H9 (cell line): ENCODE measurements at regions not wholly inside any gene's neighbourhood (a gene's known extent, or its start where the extent isn't known, plus 50 kb on each side); places are given as distances from the start of the nearest gene placed in this dataset.

ENCODE experiments used
- DNase-seq: peaks from one replicate; pipeline ENCODE4 v3.0.0-alpha.2; 2017
- H2AFZ ChIP-seq: one replicate; pipeline ENCODE4 v1.6.1; 2013; ENCODE audit warnings: mild to moderate bottlenecking, low read length, control low read depth, moderate library complexity
- H2AK5ac ChIP-seq: 2 replicates; pipeline ENCODE4 v1.6.1; 2013; ENCODE audit warnings: low read length, control low read depth, mixed read lengths; ENCODE audit not compliant: insufficient read length
- H2BK120ac ChIP-seq: one replicate; pipeline ENCODE4 v1.6.1; 2013; ENCODE audit warnings: low read depth, mild to moderate bottlenecking, low read length, control low read depth, inconsistent platforms; ENCODE audit not compliant: poor library complexity, severe bottlenecking
- H2BK12ac ChIP-seq: 2 replicates; pipeline ENCODE4 v1.6.1; 2013; ENCODE audit warnings: low read length, control low read depth, mixed read lengths, low read depth; ENCODE audit not compliant: insufficient read length
- H2BK15ac ChIP-seq: 2 replicates; pipeline ENCODE4 v1.6.1; 2013; ENCODE audit warnings: low read depth, low read length, control low read depth
- H2BK20ac ChIP-seq: one replicate; pipeline ENCODE4 v1.6.1; 2013; ENCODE audit warnings: low read depth, mild to moderate bottlenecking, low read length, control low read depth, inconsistent platforms; ENCODE audit not compliant: poor library complexity, severe bottlenecking
- H2BK5ac ChIP-seq: 2 replicates; pipeline ENCODE4 v1.6.1; 2013; ENCODE audit warnings: low read length, control low read depth, mixed read lengths; ENCODE audit not compliant: insufficient read length
- H3K14ac ChIP-seq: 2 replicates; pipeline ENCODE4 v1.6.1; 2013; ENCODE audit warnings: low read length, control low read depth; ENCODE audit not compliant: insufficient read depth
- H3K18ac ChIP-seq: 2 replicates; pipeline ENCODE4 v1.6.1; 2013; ENCODE audit warnings: low read depth, mild to moderate bottlenecking, mixed read lengths, low read length, control low read depth; ENCODE audit not compliant: insufficient read length
- H3K23ac ChIP-seq: 2 replicates; pipeline ENCODE4 v1.6.1; 2013; ENCODE audit warnings: low read length, control low read depth, mixed read lengths, low read depth; ENCODE audit not compliant: insufficient read length
- H3K23me2 ChIP-seq: 2 replicates; pipeline ENCODE4 v1.6.1; 2013; ENCODE audit warnings: low read depth, mild to moderate bottlenecking, mixed read lengths, low read length, control low read depth; ENCODE audit not compliant: insufficient read length, poor library complexity, severe bottlenecking
- H3K27ac ChIP-seq: 2 replicates; pipeline ENCODE4 v1.5.1; 2013; ENCODE audit warnings: low read length, control low read depth, mixed read lengths, low read depth; ENCODE audit not compliant: insufficient read length
- H3K27me3 ChIP-seq: 2 replicates; pipeline ENCODE4 v1.6.1; 2013; ENCODE audit warnings: low read length, control low read depth, inconsistent platforms; ENCODE audit not compliant: insufficient read depth
- H3K4ac ChIP-seq: 2 replicates; pipeline ENCODE4 v1.6.1; 2013; ENCODE audit warnings: low read depth, mild to moderate bottlenecking, control low read depth, inconsistent platforms, low read length, moderate library complexity
- H3K4me1 ChIP-seq: 2 replicates; pipeline ENCODE4 v1.6.1; 2013; ENCODE audit warnings: low read length, control low read depth, inconsistent platforms; ENCODE audit not compliant: insufficient read depth
- H3K4me2 ChIP-seq: 2 replicates; pipeline ENCODE4 v1.6.1; 2013; ENCODE audit warnings: low read length, control low read depth, mixed read lengths; ENCODE audit not compliant: insufficient read length, insufficient read depth
- H3K56ac ChIP-seq: 2 replicates; pipeline ENCODE4 v1.6.1; 2013; ENCODE audit warnings: low read depth, mild to moderate bottlenecking, mixed read lengths, low read length, control low read depth; ENCODE audit not compliant: insufficient read length
- H3K79me1 ChIP-seq: 2 replicates; pipeline ENCODE4 v1.6.1; 2013; ENCODE audit warnings: low read depth, mild to moderate bottlenecking, moderate library complexity, low read length, control low read depth, inconsistent platforms; ENCODE audit not compliant: insufficient read depth, poor library complexity, severe bottlenecking
- H3K79me2 ChIP-seq: 2 replicates; pipeline ENCODE4 v1.6.1; 2013; ENCODE audit warnings: low read length, control low read depth, inconsistent platforms; ENCODE audit not compliant: insufficient read depth
- H3K9ac ChIP-seq: 2 replicates; pipeline ENCODE4 v1.6.1; 2013; ENCODE audit warnings: low read length, control low read depth, mixed read lengths; ENCODE audit not compliant: insufficient read length; ENCODE audit errors: extremely low read depth
- H3K9me3 ChIP-seq: one replicate; pipeline ENCODE4 v1.6.1; 2013; ENCODE audit warnings: low read depth, low read length, inconsistent platforms; ENCODE audit not compliant: control insufficient read depth
- H3T11ph ChIP-seq: one replicate; pipeline ENCODE4 v1.6.1; 2013; ENCODE audit warnings: mild to moderate bottlenecking, low read length, control low read depth, inconsistent platforms
- H4K20me1 ChIP-seq: one replicate; pipeline ENCODE4 v1.6.1; 2013; ENCODE audit not compliant: control insufficient read depth, insufficient read length, insufficient read depth
- H4K5ac ChIP-seq: 2 replicates; pipeline ENCODE4 v1.6.1; 2013; ENCODE audit warnings: low read depth, mild to moderate bottlenecking, mixed read lengths, low read length, control low read depth; ENCODE audit not compliant: insufficient read length
- H4K8ac ChIP-seq: replicated peaks from 2 replicates; pipeline ENCODE4 v1.6.1; 2013; ENCODE audit warnings: low read length, control low read depth, mixed read lengths, low read depth; ENCODE audit not compliant: insufficient read length
- H4K91ac ChIP-seq: 2 replicates; pipeline ENCODE4 v1.6.1; 2013; ENCODE audit warnings: low read depth, mild to moderate bottlenecking, moderate library complexity, mixed read lengths, low read length, control low read depth; ENCODE audit not compliant: insufficient read length
- H3K27ac Mint-ChIP-seq, 3 experiments: 2 replicates in 2 of 3; 3 replicates in 1 of 3; pipeline ENCODE4 v1.8.0; 2020 to 2021; ENCODE audit warnings: mixed read lengths in 3 of 3, mild to moderate bottlenecking in 1 of 3, moderate library complexity in 1 of 3
- H3K27me3 Mint-ChIP-seq: 2 replicates; pipeline ENCODE4 v1.8.0; 2021; ENCODE audit warnings: low read depth, mild to moderate bottlenecking, moderate library complexity, mixed read lengths
- H3K36me3 Mint-ChIP-seq, 3 experiments: 2 replicates in 2 of 3; 3 replicates in 1 of 3; pipeline ENCODE4 v1.8.0; 2020 to 2021; ENCODE audit warnings: low read depth in 3 of 3, mixed read lengths in 3 of 3; ENCODE audit not compliant: insufficient read depth in 1 of 3
- H3K4me1 Mint-ChIP-seq, 2 experiments: 2 replicates each; pipeline ENCODE4 v1.8.0; 2020; ENCODE audit warnings: mixed read lengths in 2 of 2
- H3K4me3 Mint-ChIP-seq, 2 experiments: 2 replicates in 1 of 2; 3 replicates in 1 of 2; pipeline ENCODE4 v1.8.0; 2020 to 2021; ENCODE audit warnings: mild to moderate bottlenecking in 2 of 2, mixed read lengths in 2 of 2, moderate library complexity in 1 of 2
- H3K9me3 Mint-ChIP-seq, 2 experiments: 2 replicates in 1 of 2; 3 replicates in 1 of 2; pipeline ENCODE4 v1.8.0; 2020; ENCODE audit warnings: mild to moderate bottlenecking in 2 of 2, mixed read lengths in 2 of 2, moderate library complexity in 1 of 2
- WGBS: extraction: QIAGEN DNeasy Blood & Tissue Kit; methylation state at CpG from one replicate; pipeline ENCODE4 v1.1.7; 2013; ENCODE audit warnings: missing lambda C conversion rate, low lambda C conversion rate, mixed read lengths; ENCODE audit not compliant: insufficient read length; ENCODE audit errors: extremely low coverage; 5-methylcytosine and 5-hydroxymethylcytosine counted together
- TF ChIP-seq, protein P1 (sequence below): fragments of 200-600 bp; sonication (generic); conservative IDR thresholded peaks from 3 replicates; pipeline ENCODE4 v1.8.0; 2021; ENCODE audit warnings: antibody characterized with exemption, mild to moderate bottlenecking

DNA sequence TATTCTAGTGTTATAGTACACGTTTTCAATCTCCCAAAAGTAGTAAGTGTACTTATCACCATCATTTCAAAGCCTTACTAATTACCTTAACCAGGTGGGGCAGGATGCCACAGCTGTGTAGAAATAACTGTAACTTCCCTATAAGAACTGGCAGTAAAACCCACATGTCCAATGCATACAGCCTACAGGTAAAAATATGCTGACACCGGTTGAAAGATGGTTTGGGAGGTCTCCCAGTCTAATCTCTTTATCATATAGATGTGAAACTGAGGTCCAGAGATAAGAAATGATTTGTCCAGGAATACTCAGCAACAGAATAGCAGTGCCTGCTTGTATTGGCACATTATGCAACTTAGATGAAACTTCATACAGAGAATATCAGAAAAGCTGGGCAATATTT lies 322.9 kb downstream of the BCL11A start:
- no peak overlapping the region for H2BK5ac ChIP-seq
- H3K23me2 ChIP-seq: no peaks in the 10 kb centered on the region
- H3K36me3 Mint-ChIP-seq: peaks cover 0 to 8% (median 0%) of the 10 kb centered on the region in 3 experiments; a peak in 2 of 7 replicates
- no peak overlapping the region for H2BK15ac ChIP-seq
- peaks cover 3 to 4% of the 10 kb centered on the region in 2 experiments; a peak in 2 of 4 replicates for H3K4me1 Mint-ChIP-seq
- no peak overlapping the region for H2BK12ac ChIP-seq
- no CpG with 5 or more reads among the region's 2 CpGs for WGBS
- no peak overlapping the region for H2AK5ac ChIP-seq
- no peaks in the 10 kb centered on the region for H3K79me2 ChIP-seq
- DNase-seq: no peak
- no peak overlapping the region for H4K91ac ChIP-seq
- no peak overlapping the region for H2AFZ ChIP-seq
- no peak overlapping the region for H4K5ac ChIP-seq
- H3K56ac ChIP-seq: no peak overlapping the region
- H3K4me3 Mint-ChIP-seq: no peak overlapping the region
- H3K4me1 ChIP-seq: no peaks in the 10 kb centered on the region
- no peak overlapping the region for H3K9ac ChIP-seq
- H3K18ac ChIP-seq: no peak overlapping the region
- no peak overlapping the region for H3K4me2 ChIP-seq
- no peak overlapping the region for H2BK20ac ChIP-seq
- H3K9me3 ChIP-seq: no peaks in the 10 kb centered on the region
- no peaks in the 10 kb centered on the region for H3K79me1 ChIP-seq
- TF ChIP-seq, protein P1, sequence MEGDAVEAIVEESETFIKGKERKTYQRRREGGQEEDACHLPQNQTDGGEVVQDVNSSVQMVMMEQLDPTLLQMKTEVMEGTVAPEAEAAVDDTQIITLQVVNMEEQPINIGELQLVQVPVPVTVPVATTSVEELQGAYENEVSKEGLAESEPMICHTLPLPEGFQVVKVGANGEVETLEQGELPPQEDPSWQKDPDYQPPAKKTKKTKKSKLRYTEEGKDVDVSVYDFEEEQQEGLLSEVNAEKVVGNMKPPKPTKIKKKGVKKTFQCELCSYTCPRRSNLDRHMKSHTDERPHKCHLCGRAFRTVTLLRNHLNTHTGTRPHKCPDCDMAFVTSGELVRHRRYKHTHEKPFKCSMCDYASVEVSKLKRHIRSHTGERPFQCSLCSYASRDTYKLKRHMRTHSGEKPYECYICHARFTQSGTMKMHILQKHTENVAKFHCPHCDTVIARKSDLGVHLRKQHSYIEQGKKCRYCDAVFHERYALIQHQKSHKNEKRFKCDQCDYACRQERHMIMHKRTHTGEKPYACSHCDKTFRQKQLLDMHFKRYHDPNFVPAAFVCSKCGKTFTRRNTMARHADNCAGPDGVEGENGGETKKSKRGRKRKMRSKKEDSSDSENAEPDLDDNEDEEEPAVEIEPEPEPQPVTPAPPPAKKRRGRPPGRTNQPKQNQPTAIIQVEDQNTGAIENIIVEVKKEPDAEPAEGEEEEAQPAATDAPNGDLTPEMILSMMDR: no peak
- H3K14ac ChIP-seq: no peak overlapping the region
- H3K27ac ChIP-seq: no peak overlapping the region
- H3K9me3 Mint-ChIP-seq: peaks cover 9 to 10% of the 10 kb centered on the region in 2 experiments; a peak in 4 of 5 replicates
- no peak overlapping the region for H4K8ac ChIP-seq
- H3K23ac ChIP-seq: no peak overlapping the region
- no peak overlapping the region for H3K27ac Mint-ChIP-seq
- H3K27me3 ChIP-seq: no peaks in the 10 kb centered on the region
- H3K27me3 Mint-ChIP-seq: no peaks in the 10 kb centered on the region
- no peak overlapping the region for H2BK120ac ChIP-seq
- H4K20me1 ChIP-seq: no peaks in the 10 kb centered on the region
- H3K4ac ChIP-seq: no peak overlapping the region
- H3T11ph ChIP-seq: no peak overlapping the region
